ENCODE measurements at regions not wholly inside any gene's neighbourhood (a gene's known extent, or its start where the extent isn't known, plus 50 kb on each side); places are given as distances from the start of the nearest gene placed in this dataset.

DNA sequence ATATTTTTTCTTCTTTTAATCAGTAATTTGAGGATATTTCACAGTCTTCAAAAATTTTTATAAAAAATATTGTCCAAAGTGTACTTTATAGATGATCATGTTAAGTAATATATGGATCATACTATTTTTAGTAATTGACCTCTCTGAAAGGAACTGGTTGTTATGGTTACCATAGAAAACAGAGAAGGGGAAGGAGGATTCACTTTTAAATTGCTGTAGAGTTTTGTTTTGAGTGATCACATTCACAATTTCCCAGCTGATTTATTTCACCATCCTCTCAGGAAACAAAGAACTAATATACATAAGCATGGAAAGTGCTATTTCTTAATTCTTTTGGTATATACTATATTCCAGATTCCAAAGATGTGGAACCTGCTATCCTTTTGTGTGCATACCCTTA is 56.5 kb upstream of the NREP start:
- H3K27me3 Mint-ChIP-seq (ENCODE audit: insufficient read depth) = no peaks in the 10 kb centered on the region
- no peaks in the 10 kb centered on the region for H3K4me1 Mint-ChIP-seq
- no peak overlapping the region for H3K9ac ChIP-seq (ENCODE audit: extremely low read depth, low read length, poor library complexity, severe bottlenecking)

DNA sequence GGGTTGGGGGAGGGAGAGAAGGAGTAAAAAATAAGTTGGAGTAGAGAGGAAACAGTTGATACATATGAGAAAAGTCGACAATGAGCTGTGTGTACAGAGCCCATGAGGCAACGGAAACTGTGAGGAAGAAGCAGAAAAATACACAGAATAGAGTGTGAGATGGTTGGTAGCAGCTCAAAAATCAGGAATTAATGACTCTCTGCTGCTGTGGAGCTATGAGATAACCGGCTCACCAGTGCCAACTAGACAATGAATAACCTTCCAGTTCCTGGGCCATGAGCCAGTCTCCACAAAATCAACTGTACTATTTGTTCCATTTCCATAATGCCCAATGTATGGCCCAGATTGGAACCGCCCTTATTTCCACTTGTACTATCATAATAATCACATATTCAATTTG is 53.1 kb upstream of the NREP start:
- Histone ChIP-seq H3K9me3 (ENCODE audit: control insufficient read depth, low read length) (no peaks in the 10 kb centered on the region), H3K36me3 (ENCODE audit: control insufficient read depth, insufficient read depth, low read length) (no peaks in the 10 kb centered on the region), H3K27me3 (ENCODE audit: control insufficient read depth, insufficient read depth, low read length, poor library complexity, severe bottlenecking) (no peaks in the 10 kb centered on the region), H3K9ac (ENCODE audit: extremely low read depth, low read length, poor library complexity, severe bottlenecking) (no peak overlapping the region), H3K27ac (ENCODE audit: low read depth, low read length) (no peak overlapping the region), H3K4me3 (ENCODE audit: low read length) (no peak overlapping the region), H3K4me1 (ENCODE audit: control insufficient read depth, insufficient read depth, low read length) (no peaks in the 10 kb centered on the region)
- no peak for DNase-seq
- Mint-ChIP-seq H3K36me3 (ENCODE audit: low read depth) (no peaks in the 10 kb centered on the region), H3K9me3 (no peaks in the 10 kb centered on the region), H3K4me1 (no peaks in the 10 kb centered on the region), H3K27me3 (ENCODE audit: insufficient read depth) (no peaks in the 10 kb centered on the region), H3K4me3 (no peak overlapping the region), H3K27ac (no peak overlapping the region)
- TF ChIP-seq, protein P1, sequence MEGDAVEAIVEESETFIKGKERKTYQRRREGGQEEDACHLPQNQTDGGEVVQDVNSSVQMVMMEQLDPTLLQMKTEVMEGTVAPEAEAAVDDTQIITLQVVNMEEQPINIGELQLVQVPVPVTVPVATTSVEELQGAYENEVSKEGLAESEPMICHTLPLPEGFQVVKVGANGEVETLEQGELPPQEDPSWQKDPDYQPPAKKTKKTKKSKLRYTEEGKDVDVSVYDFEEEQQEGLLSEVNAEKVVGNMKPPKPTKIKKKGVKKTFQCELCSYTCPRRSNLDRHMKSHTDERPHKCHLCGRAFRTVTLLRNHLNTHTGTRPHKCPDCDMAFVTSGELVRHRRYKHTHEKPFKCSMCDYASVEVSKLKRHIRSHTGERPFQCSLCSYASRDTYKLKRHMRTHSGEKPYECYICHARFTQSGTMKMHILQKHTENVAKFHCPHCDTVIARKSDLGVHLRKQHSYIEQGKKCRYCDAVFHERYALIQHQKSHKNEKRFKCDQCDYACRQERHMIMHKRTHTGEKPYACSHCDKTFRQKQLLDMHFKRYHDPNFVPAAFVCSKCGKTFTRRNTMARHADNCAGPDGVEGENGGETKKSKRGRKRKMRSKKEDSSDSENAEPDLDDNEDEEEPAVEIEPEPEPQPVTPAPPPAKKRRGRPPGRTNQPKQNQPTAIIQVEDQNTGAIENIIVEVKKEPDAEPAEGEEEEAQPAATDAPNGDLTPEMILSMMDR (conservative IDR thresholded peaks at IDR 0.05) = no peak
- 88 to 90% methylated on average over 3 to 4 of the region's 4 CpGs for WGBS, 2 experiments (ENCODE audit: insufficient coverage in 1 of 2, insufficient read length in 1 of 2)

More for the DNA sequence above, 56.5 kb upstream of the NREP start:
- Histone ChIP-seq H3K4me1 (ENCODE audit: control insufficient read depth, insufficient read depth, low read length) (no peaks in the 10 kb centered on the region), H3K4me3 (ENCODE audit: low read length) (no peak overlapping the region), H3K36me3 (ENCODE audit: control insufficient read depth, insufficient read depth, low read length) (no peaks in the 10 kb centered on the region), H3K27ac (ENCODE audit: low read depth, low read length) (no peak overlapping the region), H3K9me3 (ENCODE audit: control insufficient read depth, low read length) (peaks cover 2% of the 10 kb centered on the region), H3K27me3 (ENCODE audit: control insufficient read depth, insufficient read depth, low read length, poor library complexity, severe bottlenecking) (no peaks in the 10 kb centered on the region)
- TF ChIP-seq, protein P1 (conservative IDR thresholded peaks at IDR 0.05) = no peak
- Mint-ChIP-seq H3K36me3 (ENCODE audit: low read depth) (no peaks in the 10 kb centered on the region), H3K9me3 (peaks cover 1% of the 10 kb centered on the region), H3K4me3 (no peak overlapping the region), H3K27ac (no peak overlapping the region)
- no peak for DNase-seq
